ENCODE measurements at regions not wholly inside any gene's neighbourhood (a gene's known extent, or its start where the extent isn't known, plus 50 kb on each side); places are given as distances from the start of the nearest gene placed in this dataset.

- H3K27me3 ChIP-seq (ENCODE audit: low read depth) = no peaks in the 10 kb centered on the region
- no peak overlapping the region for H3K4me3 ChIP-seq
- DNase-seq (ENCODE audit: low spot score in 2 of 2) = no peak
- in situ Hi-C loops (cut with MboI; ENCODE audit: low sequenced_read_pairs) = no loop called here
- H3K9me3 ChIP-seq = no peaks in the 10 kb centered on the region; the same call in 1 of the 2 replicates
- 0 out of 2 replicates have a peak, but pooled peaks cover 4% of the 10 kb centered on the region for H3K4me1 ChIP-seq
- no peaks in the 10 kb centered on the region for H3K36me3 ChIP-seq (replicated peaks)
Measured at GRCh38 chr12:87152075-87152474, 877.1 kb downstream of the C12orf50 start.

- peak; percentile 30 to 31 for DNase-seq (ENCODE audit: low spot score in 2 of 2)
- Histone ChIP-seq H3K36me3 (replicated peaks) (no peaks in the 10 kb centered on the region), H3K4me3 (no peak overlapping the region), H3K27me3 (ENCODE audit: low read depth) (no peaks in the 10 kb centered on the region), H3K4me1 (0 out of 2 replicates have a peak, but pooled peaks cover 4% of the 10 kb centered on the region), H3K9me3 (no peaks in the 10 kb centered on the region; the same call in 1 of the 2 replicates)
- in situ Hi-C loops (cut with MboI; ENCODE audit: low sequenced_read_pairs) = no loop called here
Measured at GRCh38 chr12:87150969-87151662, 878.1 kb downstream of the C12orf50 start.

- no peaks in the 10 kb centered on the region for H3K9me3 ChIP-seq
- in situ Hi-C loops (cut with MboI; ENCODE audit: low sequenced_read_pairs) = no loop called here
- DNase-seq (ENCODE audit: low spot score in 2 of 2) = no peak
Measured at GRCh38 chr12:87142342-87142741, 886.2 kb upstream of the MGAT4C start.

GRCh38 chr12:87141091-87141490 lies 884.9 kb upstream of the MGAT4C start:
- Histone ChIP-seq H3K36me3 (replicated peaks) (no peaks in the 10 kb centered on the region), H3K9me3 (no peaks in the 10 kb centered on the region), H3K4me3 (no peak overlapping the region), H3K4me1 (no peaks in the 10 kb centered on the region), H3K27me3 (ENCODE audit: low read depth) (no peaks in the 10 kb centered on the region)
- in situ Hi-C loops (cut with MboI; ENCODE audit: low sequenced_read_pairs) = no loop called here
- DNase-seq (ENCODE audit: low spot score in 2 of 2) = no peak

More at GRCh38 chr12:87142342-87142741, 886.2 kb upstream of the MGAT4C start:
- Histone ChIP-seq H3K4me1 (no peaks in the 10 kb centered on the region), H3K27me3 (ENCODE audit: low read depth) (no peaks in the 10 kb centered on the region), H3K36me3 (replicated peaks) (no peaks in the 10 kb centered on the region), H3K4me3 (no peak overlapping the region)

GRCh38 chr12:87140262-87140661 lies 884.1 kb upstream of the MGAT4C start:
- Histone ChIP-seq H3K4me3 (no peak overlapping the region), H3K4me1 (no peaks in the 10 kb centered on the region), H3K9me3 (no peaks in the 10 kb centered on the region), H3K36me3 (replicated peaks) (no peaks in the 10 kb centered on the region), H3K27me3 (ENCODE audit: low read depth) (no peaks in the 10 kb centered on the region)
- in situ Hi-C loops (cut with MboI; ENCODE audit: low sequenced_read_pairs) = no loop called here
- no peak for DNase-seq (ENCODE audit: low spot score in 2 of 2)

- no peaks in the 10 kb centered on the region for H3K27me3 ChIP-seq (ENCODE audit: low read depth)
- no peak overlapping the region for H3K4me3 ChIP-seq
- no peaks in the 10 kb centered on the region for H3K36me3 ChIP-seq (replicated peaks)
- H3K9me3 ChIP-seq = no peaks in the 10 kb centered on the region
- in situ Hi-C loops (cut with MboI; ENCODE audit: low sequenced_read_pairs) = no loop called here
- no peak for DNase-seq (ENCODE audit: low spot score in 2 of 2)
- no peaks in the 10 kb centered on the region for H3K4me1 ChIP-seq
Measured at GRCh38 chr12:87137220-87137619, 881.0 kb upstream of the MGAT4C start.

- no peak for DNase-seq (ENCODE audit: low spot score in 2 of 2)
Measured at GRCh38 chr12:87136330-87136976, 880.3 kb upstream of the MGAT4C start.

GRCh38 chr12:87127272-87127671 lies 871.1 kb upstream of the MGAT4C start:
- Histone ChIP-seq H3K36me3 (replicated peaks) (no peaks in the 10 kb centered on the region), H3K4me1 (peaks cover 4% of the 10 kb centered on the region), H3K27me3 (ENCODE audit: low read depth) (no peaks in the 10 kb centered on the region), H3K4me3 (no peak overlapping the region), H3K9me3 (peaks cover 3% of the 10 kb centered on the region)
- DNase-seq (ENCODE audit: low spot score in 2 of 2) = no peak
- in situ Hi-C loops (cut with MboI; ENCODE audit: low sequenced_read_pairs) = no loop called here

More at GRCh38 chr12:87136330-87136976, 880.3 kb upstream of the MGAT4C start:
- H3K9me3 ChIP-seq = no peaks in the 10 kb centered on the region
- in situ Hi-C loops (cut with MboI; ENCODE audit: low sequenced_read_pairs) = no loop called here
- H3K4me1 ChIP-seq = no peaks in the 10 kb centered on the region
- no peaks in the 10 kb centered on the region for H3K27me3 ChIP-seq (ENCODE audit: low read depth)
- H3K36me3 ChIP-seq (replicated peaks) = no peaks in the 10 kb centered on the region
- H3K4me3 ChIP-seq = no peak overlapping the region

- H3K4me3 ChIP-seq = no peak overlapping the region
- H3K27me3 ChIP-seq (ENCODE audit: low read depth) = no peaks in the 10 kb centered on the region
- peaks cover 3% of the 10 kb centered on the region for H3K9me3 ChIP-seq
- in situ Hi-C loops (cut with MboI; ENCODE audit: low sequenced_read_pairs) = no loop called here
- DNase-seq (ENCODE audit: low spot score in 2 of 2) = no peak
- H3K36me3 ChIP-seq (replicated peaks) = no peaks in the 10 kb centered on the region
- H3K4me1 ChIP-seq = peaks cover 6% of the 10 kb centered on the region
Measured at GRCh38 chr12:87121896-87122295, 865.7 kb upstream of the MGAT4C start.

GRCh38 chr12:87120440-87120839 lies 864.2 kb upstream of the MGAT4C start:
- H3K36me3 ChIP-seq (replicated peaks) = no peaks in the 10 kb centered on the region
- peaks cover 3% of the 10 kb centered on the region for H3K9me3 ChIP-seq
- H3K4me3 ChIP-seq = no peak overlapping the region
- no peaks in the 10 kb centered on the region for H3K27me3 ChIP-seq (ENCODE audit: low read depth)
- peaks cover 6% of the 10 kb centered on the region for H3K4me1 ChIP-seq
- no peak for DNase-seq (ENCODE audit: low spot score in 2 of 2)
- in situ Hi-C loops (cut with MboI; ENCODE audit: low sequenced_read_pairs) = no loop called here

GRCh38 chr12:87119713-87120112 lies 863.5 kb upstream of the MGAT4C start:
- H3K4me3 ChIP-seq = no peak overlapping the region
- in situ Hi-C loops (cut with MboI; ENCODE audit: low sequenced_read_pairs) = no loop called here
- no peaks in the 10 kb centered on the region for H3K27me3 ChIP-seq (ENCODE audit: low read depth)
- DNase-seq (ENCODE audit: low spot score in 2 of 2) = no peak
- peaks cover 6% of the 10 kb centered on the region for H3K4me1 ChIP-seq
- H3K9me3 ChIP-seq = peaks cover 3% of the 10 kb centered on the region
- H3K36me3 ChIP-seq (replicated peaks) = no peaks in the 10 kb centered on the region

- Histone ChIP-seq H3K27me3 (ENCODE audit: low read depth) (no peaks in the 10 kb centered on the region), H3K36me3 (replicated peaks) (no peaks in the 10 kb centered on the region), H3K4me1 (peaks cover 4% of the 10 kb centered on the region), H3K4me3 (no peak overlapping the region), H3K9me3 (no peaks in the 10 kb centered on the region)
- in situ Hi-C loops (cut with MboI; ENCODE audit: low sequenced_read_pairs) = no loop called here
- no peak for DNase-seq (ENCODE audit: low spot score in 2 of 2)
Measured at GRCh38 chr12:87117526-87117925, 861.3 kb upstream of the MGAT4C start.

- Histone ChIP-seq H3K27me3 (ENCODE audit: low read depth) (no peaks in the 10 kb centered on the region), H3K36me3 (replicated peaks) (no peaks in the 10 kb centered on the region), H3K4me3 (no peak overlapping the region), H3K4me1 (no peaks in the 10 kb centered on the region), H3K9me3 (no peaks in the 10 kb centered on the region)
- no peak for DNase-seq (ENCODE audit: low spot score in 2 of 2)
- in situ Hi-C loops (cut with MboI; ENCODE audit: low sequenced_read_pairs) = no loop called here
Measured at GRCh38 chr12:87116780-87117179, 860.6 kb upstream of the MGAT4C start.

GRCh38 chr12:87112571-87113345 lies 856.6 kb upstream of the MGAT4C start:
- peaks cover 11% of the 10 kb centered on the region for H3K4me1 ChIP-seq
- no peaks in the 10 kb centered on the region for H3K36me3 ChIP-seq (replicated peaks)
- H3K4me3 ChIP-seq = no peak overlapping the region
- in situ Hi-C loops (cut with MboI; ENCODE audit: low sequenced_read_pairs) = no loop called here
- DNase-seq (ENCODE audit: low spot score in 2 of 2) = no peak
- no peaks in the 10 kb centered on the region for H3K9me3 ChIP-seq
- no peaks in the 10 kb centered on the region for H3K27me3 ChIP-seq (ENCODE audit: low read depth)

Data from HAP-1 (cell line).